Testis (tissue), 2 donors: ENCODE measurements at regions not wholly inside any gene's neighbourhood (a gene's known extent, or its start where the extent isn't known, plus 50 kb on each side); places are given as distances from the start of the nearest gene placed in this dataset.

Experiments
- POLR2A ChIP-seq: fragments of 450-650 bp; IDR thresholded peaks from one replicate; pipeline ENCODE4 v1.6.1; 2017; ENCODE audit warnings: antibody characterized with exemption, mild to moderate bottlenecking, moderate library complexity
- TF ChIP-seq, protein P1 (sequence below), 3 experiments: fragments of 450-650 bp in 2 of 3; fragments of 200-600 bp in 1 of 3; sonication (generic) in 1 of 3; IDR thresholded peaks; one replicate each; pipeline ENCODE4 v1.5.1; 2016 to 2019; ENCODE audit warnings: antibody characterized with exemption in 3 of 3, mild to moderate bottlenecking in 2 of 3, moderate library complexity in 1 of 3

DNA sequence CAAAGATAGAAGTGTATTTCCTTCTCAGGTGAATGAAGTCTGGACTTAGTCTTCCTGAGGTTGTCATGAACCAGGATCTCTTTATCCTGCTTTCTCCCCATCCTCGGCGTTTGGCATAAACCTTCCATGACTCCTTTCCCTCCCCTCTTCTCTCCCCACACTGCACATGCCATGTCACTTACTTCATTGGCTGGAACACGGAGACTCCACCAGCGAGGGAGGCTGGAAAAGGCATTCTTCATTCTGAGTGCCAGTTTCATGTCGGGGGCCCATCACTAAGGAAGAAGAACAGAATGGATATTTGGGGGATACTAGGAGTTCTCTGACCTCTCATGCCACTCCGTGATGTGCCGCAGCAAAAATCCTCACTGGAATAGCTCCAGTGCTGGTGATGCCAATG is 105.6 kb downstream of the VCPKMT start:
- TF ChIP-seq, protein P1, sequence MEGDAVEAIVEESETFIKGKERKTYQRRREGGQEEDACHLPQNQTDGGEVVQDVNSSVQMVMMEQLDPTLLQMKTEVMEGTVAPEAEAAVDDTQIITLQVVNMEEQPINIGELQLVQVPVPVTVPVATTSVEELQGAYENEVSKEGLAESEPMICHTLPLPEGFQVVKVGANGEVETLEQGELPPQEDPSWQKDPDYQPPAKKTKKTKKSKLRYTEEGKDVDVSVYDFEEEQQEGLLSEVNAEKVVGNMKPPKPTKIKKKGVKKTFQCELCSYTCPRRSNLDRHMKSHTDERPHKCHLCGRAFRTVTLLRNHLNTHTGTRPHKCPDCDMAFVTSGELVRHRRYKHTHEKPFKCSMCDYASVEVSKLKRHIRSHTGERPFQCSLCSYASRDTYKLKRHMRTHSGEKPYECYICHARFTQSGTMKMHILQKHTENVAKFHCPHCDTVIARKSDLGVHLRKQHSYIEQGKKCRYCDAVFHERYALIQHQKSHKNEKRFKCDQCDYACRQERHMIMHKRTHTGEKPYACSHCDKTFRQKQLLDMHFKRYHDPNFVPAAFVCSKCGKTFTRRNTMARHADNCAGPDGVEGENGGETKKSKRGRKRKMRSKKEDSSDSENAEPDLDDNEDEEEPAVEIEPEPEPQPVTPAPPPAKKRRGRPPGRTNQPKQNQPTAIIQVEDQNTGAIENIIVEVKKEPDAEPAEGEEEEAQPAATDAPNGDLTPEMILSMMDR (IDR thresholded peaks at IDR 0.05): no peak
- TF ChIP-seq POLR2A: no peak
